Adrenal gland (tissue), 5 donors: ENCODE measurements at regions not wholly inside any gene's neighbourhood (a gene's known extent, or its start where the extent isn't known, plus 50 kb on each side); places are given as distances from the start of the nearest gene placed in this dataset.

Source experiments
- CTCF ChIP-seq, 6 experiments: fragments of 450-650 bp in 4 of 6; fragments of 200-600 bp in 2 of 6; sonication (generic) in 1 of 6; IDR thresholded peaks; 1 replicate in 5 of 6; 2 replicates in 1 of 6; pipeline versions ENCODE4 v1.5.1 to v1.8.0; 2016 to 2021; ENCODE audit warnings: antibody characterized with exemption in 6 of 6, mild to moderate bottlenecking in 2 of 6, moderate library complexity in 1 of 6
- POLR2A ChIP-seq, 2 donors: fragments of 450-650 bp; IDR thresholded peaks; one replicate each; pipeline ENCODE4 v1.6.1; 2017; ENCODE audit warnings: antibody characterized with exemption in 2 of 2, mild to moderate bottlenecking in 2 of 2, moderate library complexity in 1 of 2
- donor health status: DM: no; HTN: no; CAD: no.

DNA sequence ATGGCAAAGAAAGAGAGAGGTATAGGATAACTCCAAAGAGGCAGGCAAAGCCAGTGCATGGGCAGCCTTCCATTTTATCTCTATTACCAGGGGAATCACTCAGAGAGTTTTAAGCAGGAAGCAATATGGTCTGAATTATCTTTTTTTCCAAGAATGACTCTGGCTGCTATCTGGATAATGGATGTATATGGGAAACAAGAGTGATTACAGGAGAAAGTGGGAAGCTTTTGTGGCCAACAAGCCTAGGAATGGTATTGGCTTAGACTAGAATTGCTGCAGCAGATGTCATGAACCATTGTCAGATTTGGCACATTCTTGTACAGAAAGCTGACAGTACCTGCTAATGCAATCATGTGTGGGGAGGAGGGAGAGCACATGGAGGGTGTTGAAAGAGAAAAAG is 73.0 kb upstream of the BTBD3 start:
- TF ChIP-seq CTCF (IDR thresholded peaks at IDR 0.05) (no peak), POLR2A (IDR thresholded peaks at IDR 0.05) (no peak)
